NT2/D1 (cell line): ENCODE measurements at regions not wholly inside any gene's neighbourhood (a gene's known extent, or its start where the extent isn't known, plus 50 kb on each side); places are given as distances from the start of the nearest gene placed in this dataset.

Experiments used
- DNase-seq: peaks from one replicate; pipeline ENCODE4 v3.0.0-alpha.2; 2011; ENCODE audit warnings: low read depth, low spot score
- H3K27me3 ChIP-seq: 2 replicates; pipeline ENCODE4 v1.6.0; 2011; ENCODE audit warnings: mild to moderate bottlenecking; ENCODE audit not compliant: insufficient read length, insufficient read depth
- H3K36me3 ChIP-seq: 2 replicates; pipeline ENCODE4 v1.6.1; 2011; ENCODE audit warnings: mild to moderate bottlenecking, low read length, mixed read lengths; ENCODE audit not compliant: insufficient read depth, insufficient read length
- H3K4me1 ChIP-seq: 2 replicates; pipeline ENCODE4 v1.5.1; 2011; ENCODE audit not compliant: insufficient read depth, insufficient read length
- H3K4me3 ChIP-seq: 2 replicates; pipeline ENCODE4 v1.5.1; 2011; ENCODE audit warnings: low read depth; ENCODE audit not compliant: insufficient read length
- H3K9ac ChIP-seq: 2 replicates; pipeline ENCODE4 v1.6.0; 2011; ENCODE audit warnings: low read depth; ENCODE audit not compliant: insufficient read length
- H3K9me3 ChIP-seq: 2 replicates; pipeline ENCODE4 v1.5.1; 2011; ENCODE audit warnings: mild to moderate bottlenecking, low read length; ENCODE audit not compliant: insufficient read depth
- SUZ12 ChIP-seq: IDR thresholded peaks from 2 replicates; pipeline ENCODE4 v1.6.1; 2011; ENCODE audit not compliant: insufficient read length, insufficient read depth; ENCODE audit errors: extremely low read depth
- YY1 ChIP-seq: IDR thresholded peaks from 2 replicates; pipeline ENCODE4 v1.6.1; 2011; ENCODE audit not compliant: insufficient read length, insufficient read depth
- ZNF274 ChIP-seq: IDR thresholded peaks from 2 replicates; pipeline ENCODE4 v1.6.1; 2011; ENCODE audit warnings: mild to moderate bottlenecking, low read depth, low read length

DNA sequence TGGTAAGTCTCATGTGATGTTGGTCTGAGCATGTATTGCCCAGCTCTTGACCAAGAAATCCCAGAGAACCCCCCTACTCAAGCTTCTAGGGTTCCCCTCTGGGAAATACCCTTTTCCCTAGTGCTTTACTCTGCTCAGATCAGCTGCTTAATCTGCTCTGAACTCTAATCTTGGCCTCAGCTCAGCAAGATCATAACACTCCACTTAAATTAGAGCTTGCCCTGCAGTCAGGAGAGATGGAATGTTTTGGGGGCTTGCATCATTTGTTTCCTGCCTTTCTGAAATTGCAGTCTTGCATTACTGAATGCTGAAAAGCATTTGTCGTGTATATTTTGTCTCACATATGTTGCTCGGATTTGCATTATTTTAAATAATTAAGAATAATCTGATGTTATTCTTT is 1153.6 kb downstream of the FSTL5 start:
- no peaks in the 10 kb centered on the region for H3K9me3 ChIP-seq
- H3K9ac ChIP-seq, result no peak overlapping the region
- no peak overlapping the region for H3K4me3 ChIP-seq
- DNase-seq, result no peak
- H3K27me3 ChIP-seq, result no peaks in the 10 kb centered on the region
- H3K4me1 ChIP-seq, result no peaks in the 10 kb centered on the region
- H3K36me3 ChIP-seq, result no peaks in the 10 kb centered on the region
- TF ChIP-seq ZNF274 (no peak), YY1 (no peak), SUZ12 (no peak)
